Spleen (tissue), 11 donors: ENCODE measurements at regions not wholly inside any gene's neighbourhood (a gene's known extent, or its start where the extent isn't known, plus 50 kb on each side); places are given as distances from the start of the nearest gene placed in this dataset.

Experiments used
- DNase-seq: peaks from one replicate; pipeline ENCODE4 v3.0.0-alpha.2; 2020
- H3K27ac ChIP-seq, 8 donors: fragments of 200-600 bp; sonication (generic) in 7 of 8; 1 replicate in 4 of 8; 2 replicates in 4 of 8; pipeline versions ENCODE4 v1.5.0 to v1.8.0; 2016 to 2021; ENCODE audit warnings: inconsistent platforms in 4 of 8, mild to moderate bottlenecking in 4 of 8, moderate library complexity in 1 of 8
- H3K27me3 ChIP-seq, 7 donors: fragments of 200-600 bp; sonication (generic) in 6 of 7; replicated peaks in 1 of 7; 1 replicate in 4 of 7; 2 replicates in 3 of 7; pipeline versions ENCODE4 v1.5.0 to v1.8.0; 2016 to 2021; ENCODE audit warnings: inconsistent platforms in 3 of 7, mild to moderate bottlenecking in 1 of 7
- H3K36me3 ChIP-seq, 6 donors: fragments of 200-600 bp; sonication (generic) in 5 of 6; 1 replicate in 4 of 6; 2 replicates in 2 of 6; pipeline versions ENCODE4 v1.5.0 to v1.8.0; 2016 to 2021; ENCODE audit warnings: inconsistent platforms in 2 of 6
- H3K4me1 ChIP-seq, 6 donors: fragments of 200-600 bp; sonication (generic) in 5 of 6; 1 replicate in 3 of 6; 2 replicates in 3 of 6; pipeline versions ENCODE4 v1.5.0 to v1.8.0; 2016 to 2021; ENCODE audit warnings: inconsistent platforms in 3 of 6
- H3K4me3 ChIP-seq, 8 donors: fragments of 200-600 bp; sonication (generic) in 7 of 8; 1 replicate in 4 of 8; 2 replicates in 4 of 8; pipeline versions ENCODE4 v1.5.0 to v1.8.0; 2016 to 2021; ENCODE audit warnings: inconsistent platforms in 4 of 8, mild to moderate bottlenecking in 4 of 8, moderate library complexity in 2 of 8
- H3K9me3 ChIP-seq, 8 donors: fragments of 200-600 bp; sonication (generic) in 7 of 8; 1 replicate in 4 of 8; 2 replicates in 4 of 8; pipeline versions ENCODE4 v1.5.0 to v1.8.0; 2016 to 2021; ENCODE audit warnings: inconsistent platforms in 4 of 8
- CTCF ChIP-seq, 11 experiments: fragments of 200-600 bp in 7 of 11; fragments of 450-650 bp in 4 of 11; sonication (generic) in 4 of 11; IDR thresholded peaks in 8 of 11; conservative IDR thresholded peaks in 3 of 11; 1 replicate in 7 of 11; 2 replicates in 4 of 11; pipeline versions ENCODE4 v1.4.0 to v1.8.0; 2016 to 2021; ENCODE audit warnings: antibody characterized with exemption in 11 of 11, inconsistent platforms in 4 of 11, mild to moderate bottlenecking in 1 of 11
- POLR2A ChIP-seq, 3 donors: fragments of 450-650 bp; IDR thresholded peaks; one replicate each; pipeline ENCODE4 v1.5.1; 2017; ENCODE audit warnings: antibody characterized with exemption in 3 of 3, mild to moderate bottlenecking in 1 of 3
- POLR2AphosphoS5 ChIP-seq, 3 donors: sonication (generic); formaldehyde crosslinking; IDR thresholded peaks; one replicate each; pipeline ENCODE4 v1.5.1; 2017; ENCODE audit warnings: antibody characterized with exemption in 3 of 3
- WGBS, 5 donors: extraction: QIAGEN DNeasy Blood & Tissue Kit in 3 of 5; methylation state at CpG; one replicate each; pipeline versions ENCODE4 v1.1.5 to v1.1.7; 2013 to 2018; 5-methylcytosine and 5-hydroxymethylcytosine counted together
- intact Hi-C: fragments of 100-400 bp; cut with DNase I; formaldehyde crosslinking; loops from one replicate; pipeline ENCODE4 v1.15.0; 2023; ENCODE audit warnings: low total_unique reads
- donor health status: healthy with polysubstance abuse.
- donor health status: DM: no; HTN: no; CAD: no; lungs with moderate emphysema.
- donor health status: DM: no; HTN: no; CAD: no.
- donor health status: Bipolar disorder and iron deficiency.
- donor health status: healthy.
- donor health status: DM: no; HTN: no; CAD: no.
- donor health status: DM: yes; HTN: yes; CAD: no.

GRCh38 chr6:84508334-84508733 lies 256.1 kb downstream of the TBX18 start:
- Histone ChIP-seq H3K27me3 (no peaks in the 10 kb centered on the region), H3K9me3 (peaks cover 0 to 13% (median 6%) of the 10 kb centered on the region in 8 donors), H3K36me3 (no peaks in the 10 kb centered on the region), H3K27ac (no peak overlapping the region), H3K4me1 (no peaks in the 10 kb centered on the region), H3K4me3 (no peak overlapping the region)
- TF ChIP-seq POLR2A (IDR thresholded peaks at IDR 0.05), result no peak
- no peak for TF ChIP-seq CTCF (IDR thresholded peaks at IDR 0.05 in 8 of 11, conservative IDR thresholded peaks at IDR 0.05 in 3 of 11)
- TF ChIP-seq POLR2AphosphoS5 (IDR thresholded peaks at IDR 0.05), result no peak
- intact Hi-C loops, result no loop called here
- DNase-seq, result no peak

DNA sequence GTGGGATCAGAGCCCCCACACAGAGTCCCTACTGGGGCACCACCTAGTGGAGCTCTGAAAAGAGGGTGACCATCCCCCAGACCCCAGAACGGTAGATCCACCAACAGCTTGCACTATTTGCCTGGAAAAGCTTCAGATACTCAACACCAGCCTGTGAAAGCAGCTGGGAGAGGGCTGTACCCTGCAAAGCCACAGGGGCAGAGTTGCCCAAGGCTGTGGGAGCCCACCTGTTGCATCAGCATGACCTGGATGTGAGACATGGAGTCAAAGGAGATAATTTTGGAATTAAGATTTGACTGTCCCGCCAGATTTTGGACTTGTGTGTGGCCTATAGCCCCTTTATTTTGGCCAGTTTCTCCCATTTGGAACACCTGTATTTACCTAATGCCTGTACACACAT lies 260.4 kb downstream of the TBX18 start:
- Histone ChIP-seq H3K27ac (no peak overlapping the region), H3K27me3 (no peaks in the 10 kb centered on the region), H3K9me3 (peaks cover 0 to 19% (median 10%) of the 10 kb centered on the region in 8 donors), H3K4me3 (no peak overlapping the region), H3K4me1 (no peaks in the 10 kb centered on the region), H3K36me3 (no peaks in the 10 kb centered on the region)
- DNase-seq, result no peak
- WGBS, 5 donors, result 73 to 98% (median 87%) methylated on average over 2 of the region's 2 CpGs
- intact Hi-C loops, result no loop called here
- TF ChIP-seq POLR2A (IDR thresholded peaks at IDR 0.05) (no peak), CTCF (IDR thresholded peaks at IDR 0.05 in 8 of 11, conservative IDR thresholded peaks at IDR 0.05 in 3 of 11) (no peak), POLR2AphosphoS5 (IDR thresholded peaks at IDR 0.05) (no peak)

- H3K4me3 ChIP-seq, result no peak overlapping the region
- no peak for TF ChIP-seq POLR2A (IDR thresholded peaks at IDR 0.05)
- TF ChIP-seq POLR2AphosphoS5 (IDR thresholded peaks at IDR 0.05), result no peak
- no peak for TF ChIP-seq CTCF (IDR thresholded peaks at IDR 0.05 in 8 of 11, conservative IDR thresholded peaks at IDR 0.05 in 3 of 11)
- H3K36me3 ChIP-seq, result no peaks in the 10 kb centered on the region
- WGBS, 5 donors, result 84 to 87% (median 87%) methylated on average over 3 of the region's 3 CpGs
- intact Hi-C loops, result no loop called here
- H3K27me3 ChIP-seq, result no peaks in the 10 kb centered on the region
- peaks cover 0 to 19% (median 10%) of the 10 kb centered on the region in 8 donors for H3K9me3 ChIP-seq
- no peak overlapping the region for H3K27ac ChIP-seq
- DNase-seq, result no peak
- H3K4me1 ChIP-seq, result no peaks in the 10 kb centered on the region
Observed at GRCh38 chr6:84501315-84501714, 263.1 kb downstream of the TBX18 start.

DNA sequence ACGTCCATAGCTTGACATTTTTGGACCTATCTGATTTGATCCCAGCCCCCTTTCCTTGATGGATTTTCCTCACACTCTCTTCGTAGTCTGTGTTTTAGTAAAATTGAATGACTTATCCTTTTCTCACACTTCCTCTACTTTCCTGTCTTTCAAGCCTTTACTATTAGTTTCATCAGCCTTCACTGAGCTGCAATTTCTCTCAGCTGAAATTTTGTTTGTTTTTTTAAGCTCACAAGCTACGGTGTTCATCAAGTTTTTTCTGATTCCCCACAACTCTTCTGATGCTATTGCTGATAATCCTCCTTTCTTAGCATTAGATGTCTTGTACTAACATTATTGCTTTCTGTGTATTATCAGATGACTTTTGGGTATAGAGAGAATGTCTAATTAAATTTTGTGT lies 263.7 kb downstream of the TBX18 start:
- no peak for DNase-seq
- intact Hi-C loops, result no loop called here
- Histone ChIP-seq H3K27ac (no peak overlapping the region), H3K4me3 (no peak overlapping the region), H3K27me3 (no peaks in the 10 kb centered on the region), H3K9me3 (peaks cover 0 to 15% (median 4%) of the 10 kb centered on the region in 8 donors), H3K4me1 (no peaks in the 10 kb centered on the region), H3K36me3 (no peaks in the 10 kb centered on the region)
- TF ChIP-seq POLR2A (IDR thresholded peaks at IDR 0.05) (no peak), POLR2AphosphoS5 (IDR thresholded peaks at IDR 0.05) (no peak), CTCF (IDR thresholded peaks at IDR 0.05 in 8 of 11, conservative IDR thresholded peaks at IDR 0.05 in 3 of 11) (no peak)
- 68 to 85% (median 70%) methylated on average over 3 of the region's 3 CpGs for WGBS, 5 donors
